OCI-LY1 (cell line): ENCODE measurements at regions not wholly inside any gene's neighbourhood (a gene's known extent, or its start where the extent isn't known, plus 50 kb on each side); places are given as distances from the start of the nearest gene placed in this dataset.
"Not testable (repeated sequence)": the region's sequence is repeated elsewhere in the genome, so short reads cannot be mapped to it uniquely, and the experiment has no call there.

ENCODE experiments used
- CTCF ChIP-seq: fragments of 200-600 bp; sonication (generic), shearing (Covaris generic); IDR thresholded peaks from 2 replicates; pipeline ENCODE4 v1.5.1; 2017; ENCODE audit warnings: mild to moderate bottlenecking, antibody characterized with exemption, low read length, moderate library complexity, mixed read lengths
- EZH2 ChIP-seq: fragments of 200-600 bp; sonication (generic), shearing (Covaris generic); IDR thresholded peaks from 2 replicates; pipeline ENCODE4 v1.8.0; 2017; ENCODE audit warnings: borderline replicate concordance, mixed run types, mild to moderate bottlenecking, antibody characterized with exemption, low read length, moderate library complexity, mixed read lengths

- not testable (repeated sequence) for TF ChIP-seq CTCF, EZH2
Observed at GRCh38 chr10:30697221-30697620, 67.7 kb upstream of the LYZL2 start.
